Skin epidermis (tissue), 12 donors: ENCODE measurements at regions not wholly inside any gene's neighbourhood (a gene's known extent, or its start where the extent isn't known, plus 50 kb on each side); places are given as distances from the start of the nearest gene placed in this dataset.

Experiments used
- H3K27ac ChIP-seq, 21 experiments: fragments of 200-600 bp; sonication (generic) in 11 of 21; one replicate each; pipeline ENCODE4 v1.5.0; 2020; ENCODE audit warnings: mild to moderate bottlenecking in 3 of 21, inconsistent platforms in 2 of 21, moderate library complexity in 2 of 21
- H3K4me3 ChIP-seq, 7 experiments: fragments of 200-600 bp; sonication (generic) in 2 of 7; one replicate each; pipeline ENCODE4 v1.5.0; 2020; ENCODE audit warnings: inconsistent platforms in 2 of 7, mild to moderate bottlenecking in 2 of 7, moderate library complexity in 1 of 7

- Histone ChIP-seq H3K27ac (no peak overlapping the region), H3K4me3 (no peak overlapping the region)
These were observed 51.2 kb upstream of the TCF7 start for GRCh38 chr5:134063188-134063820.

- peak overlapping the region in 14 of 21 experiments; percentile 2 to 78 (median 68) for H3K27ac ChIP-seq
- H3K4me3 ChIP-seq, result no peak overlapping the region
These were observed 54.6 kb upstream of the TCF7 start for GRCh38 chr5:134059758-134060495.

GRCh38 chr5:134055015-134055414 is 50.2 kb upstream of the VDAC1 start:
- H3K4me3 ChIP-seq, result no peak overlapping the region
- H3K27ac ChIP-seq, result peak overlapping the region in 9 of 21 experiments; percentile 9 to 76 (median 44)
